Chondrocyte (in vitro differentiated cells): ENCODE measurements at regions not wholly inside any gene's neighbourhood (a gene's known extent, or its start where the extent isn't known, plus 50 kb on each side); places are given as distances from the start of the nearest gene placed in this dataset.

ENCODE experiments used
- DNase-seq: peaks from one replicate; pipeline ENCODE4 v3.0.0; 2021; ENCODE audit warnings: mixed read lengths, low spot score
- H3K27ac Mint-ChIP-seq: one replicate; pipeline ENCODE4 v1.8.0; 2021; ENCODE audit warnings: mild to moderate bottlenecking, moderate library complexity, mixed read lengths; ENCODE audit not compliant: unreplicated experiment
- H3K27me3 Mint-ChIP-seq: 2 replicates; pipeline ENCODE4 v1.8.0; 2021; ENCODE audit warnings: low read depth, mixed read lengths
- H3K36me3 Mint-ChIP-seq: 2 replicates; pipeline ENCODE4 v1.8.0; 2021; ENCODE audit warnings: low read depth, mixed read lengths
- H3K4me1 Mint-ChIP-seq: 2 replicates; pipeline ENCODE4 v1.8.0; 2021; ENCODE audit warnings: low read depth, mild to moderate bottlenecking, mixed read lengths
- H3K4me3 Mint-ChIP-seq: one replicate; pipeline ENCODE4 v1.8.0; 2021; ENCODE audit warnings: mild to moderate bottlenecking, moderate library complexity, mixed read lengths; ENCODE audit not compliant: unreplicated experiment
- H3K9me3 Mint-ChIP-seq: 2 replicates; pipeline ENCODE4 v1.8.0; 2021; ENCODE audit warnings: low read depth, mixed read lengths
- CTCF ChIP-seq: fragments of 200-600 bp; sonication (generic); IDR thresholded peaks from 2 replicates; pipeline ENCODE4 v1.5.0; 2021; ENCODE audit warnings: antibody characterized with exemption, mild to moderate bottlenecking, moderate library complexity

GRCh38 chr2:103977668-103978067, 876.2 kb upstream of the POU3F3 start:
- H3K36me3 Mint-ChIP-seq: no peaks in the 10 kb centered on the region
- no peak overlapping the region for H3K4me3 Mint-ChIP-seq
- no peaks in the 10 kb centered on the region for H3K9me3 Mint-ChIP-seq
- H3K27ac Mint-ChIP-seq: no peak overlapping the region
- H3K4me1 Mint-ChIP-seq: peaks cover 4% of the 10 kb centered on the region
- DNase-seq: no peak
- no peak for TF ChIP-seq CTCF
- H3K27me3 Mint-ChIP-seq: no peaks in the 10 kb centered on the region

GRCh38 chr2:103980401-103980800, 873.5 kb upstream of the POU3F3 start:
- peaks cover 4% of the 10 kb centered on the region for H3K4me1 Mint-ChIP-seq
- no peaks in the 10 kb centered on the region for H3K9me3 Mint-ChIP-seq
- H3K4me3 Mint-ChIP-seq: no peak overlapping the region
- no peak for DNase-seq
- no peak overlapping the region for H3K27ac Mint-ChIP-seq
- H3K27me3 Mint-ChIP-seq: no peaks in the 10 kb centered on the region
- no peak for TF ChIP-seq CTCF
- H3K36me3 Mint-ChIP-seq: no peaks in the 10 kb centered on the region

GRCh38 chr2:103982691-103983090, 871.2 kb upstream of the POU3F3 start:
- no peak overlapping the region for H3K27ac Mint-ChIP-seq
- TF ChIP-seq CTCF: no peak
- H3K4me1 Mint-ChIP-seq: peaks cover 4% of the 10 kb centered on the region

GRCh38 chr2:103986001-103986400, 867.9 kb upstream of the POU3F3 start:
- Mint-ChIP-seq H3K27me3 (no peaks in the 10 kb centered on the region), H3K4me3 (no peak overlapping the region), H3K36me3 (no peaks in the 10 kb centered on the region), H3K27ac (no peak overlapping the region), H3K4me1 (no peaks in the 10 kb centered on the region), H3K9me3 (no peaks in the 10 kb centered on the region)
- no peak for TF ChIP-seq CTCF
- DNase-seq: no peak

More at GRCh38 chr2:103982691-103983090, 871.2 kb upstream of the POU3F3 start:
- no peaks in the 10 kb centered on the region for H3K36me3 Mint-ChIP-seq
- no peaks in the 10 kb centered on the region for H3K27me3 Mint-ChIP-seq
- no peaks in the 10 kb centered on the region for H3K9me3 Mint-ChIP-seq
- H3K4me3 Mint-ChIP-seq: no peak overlapping the region
- no peak for DNase-seq

GRCh38 chr2:103991591-103991990, 862.3 kb upstream of the POU3F3 start:
- TF ChIP-seq CTCF: peak; percentile 67
- no peak for DNase-seq
- Mint-ChIP-seq H3K27ac (no peak overlapping the region), H3K4me1 (no peaks in the 10 kb centered on the region), H3K27me3 (no peaks in the 10 kb centered on the region), H3K36me3 (no peaks in the 10 kb centered on the region), H3K9me3 (peaks cover 3% of the 10 kb centered on the region), H3K4me3 (no peak overlapping the region)
